ENCODE measurements at regions not wholly inside any gene's neighbourhood (a gene's known extent, or its start where the extent isn't known, plus 50 kb on each side); places are given as distances from the start of the nearest gene placed in this dataset.
"Not testable (repeated sequence)": the region's sequence is repeated elsewhere in the genome, so short reads cannot be mapped to it uniquely, and the experiment has no call there.

- no peak for DNase-seq (ENCODE audit: extremely low read depth, low read depth)
These were observed 51.3 kb upstream of the EGFL6 start for GRCh38 chrX:13518126-13518525.

GRCh38 chrX:13515211-13515930, 54.0 kb upstream of the EGFL6 start:
- no peak for DNase-seq (ENCODE audit: extremely low read depth, low read depth)

GRCh38 chrX:13511944-13512330, 57.5 kb upstream of the EGFL6 start:
- no peak for DNase-seq (ENCODE audit: extremely low read depth, low read depth)

DNA sequence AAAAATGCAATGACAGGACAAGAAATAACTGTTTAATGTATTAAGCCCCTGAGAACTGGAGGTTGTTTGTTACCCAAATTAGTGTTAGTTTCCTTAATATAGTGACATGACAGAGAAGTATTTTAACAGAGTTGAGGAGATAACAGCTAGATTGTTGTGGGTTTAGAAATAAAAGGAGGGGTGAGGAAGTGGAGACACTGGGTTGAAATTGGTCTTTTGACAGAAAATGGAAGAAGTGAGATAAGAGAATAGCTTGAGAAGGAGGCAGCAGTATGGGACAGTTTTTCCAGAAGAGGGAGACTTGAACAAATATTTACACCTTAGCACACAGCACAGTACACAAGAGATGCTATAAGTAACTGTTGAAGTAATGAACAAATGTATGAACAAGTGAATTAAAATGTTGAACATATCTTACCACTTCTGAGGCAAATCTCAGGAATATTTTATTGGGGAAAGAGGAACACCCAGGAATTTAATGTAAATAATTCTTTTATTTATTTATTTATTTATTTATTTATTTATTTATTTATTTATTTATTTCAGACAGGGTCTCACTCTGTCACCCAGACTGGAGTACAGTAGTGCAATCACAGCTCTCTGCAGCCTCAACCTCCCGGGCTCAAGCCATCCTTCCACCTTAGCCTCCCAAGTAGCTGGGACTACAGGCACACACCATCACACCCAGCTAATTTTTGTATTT, 58.0 kb upstream of the EGFL6 start:
- no peak for DNase-seq (ENCODE audit: extremely low read depth, low read depth)

DNA sequence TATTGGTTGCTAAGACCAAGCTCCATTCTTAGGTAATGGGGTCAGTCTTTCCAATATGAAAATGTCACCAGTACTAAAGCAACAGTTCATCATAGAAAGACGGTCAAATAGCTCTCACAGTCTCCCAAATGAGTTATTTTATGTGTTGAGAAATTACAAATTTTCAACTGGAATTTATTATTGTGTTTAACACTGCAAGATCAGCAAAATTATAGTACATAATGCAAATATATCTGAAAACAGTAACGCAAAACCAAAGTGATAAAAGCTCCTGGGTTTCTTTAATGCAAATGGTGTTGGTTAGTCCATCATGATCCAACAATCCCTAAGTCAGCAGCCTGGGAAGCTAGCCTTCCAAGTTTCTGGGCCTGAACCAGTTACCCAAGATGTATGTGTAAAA, 61.5 kb upstream of the EGFL6 start:
- no peak for DNase-seq (ENCODE audit: extremely low read depth, low read depth)

DNA sequence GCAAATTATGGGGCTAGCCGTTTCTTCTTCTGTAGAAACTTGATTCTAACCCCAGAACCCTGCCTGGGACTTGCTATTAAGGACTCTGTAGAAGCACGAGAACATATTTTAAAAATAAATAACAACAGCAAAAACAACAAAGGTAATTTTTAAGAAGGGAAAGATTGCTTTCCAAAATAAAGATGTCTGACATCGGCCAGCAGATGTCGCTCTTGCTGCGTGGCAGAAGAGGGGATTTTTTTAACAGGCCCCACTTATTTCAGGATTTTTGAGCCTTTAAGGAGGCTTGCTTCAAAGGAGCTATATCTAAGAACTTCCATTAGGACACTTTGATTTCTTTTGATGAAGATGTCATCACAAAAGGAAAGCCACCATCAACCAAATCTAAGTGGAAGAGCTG, 62.8 kb upstream of the EGFL6 start:
- peak; percentile 33 for DNase-seq (ENCODE audit: extremely low read depth, low read depth)

DNA sequence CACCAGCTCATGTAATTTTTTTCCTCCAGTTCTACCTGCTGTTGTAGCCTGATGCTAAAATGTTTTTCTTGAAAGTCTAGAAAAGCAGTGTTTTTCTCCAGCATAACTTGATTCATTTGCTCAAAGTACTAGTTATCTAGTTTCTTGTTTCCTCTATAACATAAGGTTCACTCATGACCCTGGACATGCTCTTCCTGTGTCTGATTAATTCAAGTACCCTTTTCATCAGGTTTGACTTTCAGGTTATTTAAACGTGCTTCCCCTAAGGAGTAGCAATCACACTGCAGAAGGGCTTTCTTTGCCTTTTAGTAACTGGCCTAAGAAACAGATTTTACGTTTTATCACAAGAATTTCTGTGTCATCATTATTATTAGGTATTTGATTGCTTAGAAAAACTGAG, 66.8 kb upstream of the EGFL6 start:
- no peak for DNase-seq (ENCODE audit: extremely low read depth, low read depth)

DNA sequence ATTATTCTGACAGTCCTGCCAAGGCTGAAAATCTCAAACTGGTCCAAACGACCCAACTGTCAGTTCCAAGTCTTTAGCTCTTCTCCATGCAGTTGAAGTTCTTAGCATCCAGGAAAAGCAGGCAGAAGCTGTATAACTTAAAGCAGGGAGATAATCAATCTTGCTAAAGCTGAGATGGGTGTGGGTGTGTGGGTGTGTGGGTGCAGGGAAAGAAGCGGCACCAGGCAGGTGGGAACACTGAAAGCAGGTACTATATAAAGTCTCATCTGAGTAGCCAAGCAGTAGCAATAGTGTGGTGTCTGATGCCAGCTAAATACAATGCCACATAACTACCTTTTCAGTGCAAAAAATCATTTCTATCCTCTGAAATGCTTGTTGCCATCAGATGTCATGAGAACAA, 69.7 kb upstream of the EGFL6 start:
- no peak for DNase-seq (ENCODE audit: extremely low read depth, low read depth)

- no peak for DNase-seq (ENCODE audit: extremely low read depth, low read depth)
These were observed 71.2 kb upstream of the EGFL6 start for GRCh38 chrX:13498238-13498637.

- no peak for DNase-seq (ENCODE audit: extremely low read depth, low read depth)
These were observed 74.2 kb upstream of the EGFL6 start for GRCh38 chrX:13495232-13495631.

- no peak for DNase-seq (ENCODE audit: extremely low read depth, low read depth)
These were observed 74.8 kb upstream of the EGFL6 start for GRCh38 chrX:13494562-13494961.

- DNase-seq (ENCODE audit: extremely low read depth, low read depth) = no peak
These were observed 75.7 kb upstream of the EGFL6 start for GRCh38 chrX:13493659-13494058.

DNA sequence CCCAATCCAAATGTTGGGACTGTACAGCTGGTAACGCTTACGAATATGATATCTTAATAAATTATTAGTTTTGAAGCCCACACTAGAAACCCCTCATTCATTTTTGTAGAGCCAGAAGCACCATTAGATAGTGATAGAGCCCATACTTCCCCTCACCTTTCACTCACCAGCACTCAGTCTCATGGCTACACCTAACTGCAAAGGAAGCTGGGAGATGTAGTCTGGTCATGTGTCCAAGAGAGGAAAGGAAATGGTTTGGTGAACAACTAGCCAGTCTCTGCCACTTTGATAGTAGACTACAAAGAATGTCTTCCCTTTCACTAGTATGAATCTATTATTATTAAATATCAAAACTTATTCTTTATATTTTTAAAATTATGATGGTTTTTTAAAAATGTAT, 77.1 kb upstream of the EGFL6 start:
- DNase-seq (ENCODE audit: extremely low read depth, low read depth) = no peak

DNA sequence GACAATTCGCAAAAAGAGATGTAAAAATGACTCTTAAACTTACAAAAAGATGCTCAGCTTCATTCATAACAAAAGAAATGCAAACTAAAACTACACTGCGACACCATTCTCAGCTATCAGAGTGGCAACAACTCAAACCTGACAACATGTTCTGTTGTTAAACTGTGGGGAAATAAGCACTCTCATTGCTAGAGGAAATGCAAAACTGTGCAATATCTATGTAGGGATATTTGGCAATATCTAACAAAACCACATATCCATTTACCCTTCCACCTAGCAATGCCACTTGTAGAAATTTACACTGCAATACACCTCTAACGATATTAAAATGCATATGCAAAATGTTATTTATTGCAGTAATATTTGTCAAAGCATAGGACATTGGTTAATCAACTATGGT, 78.3 kb upstream of the EGFL6 start:
- no peak for DNase-seq (ENCODE audit: extremely low read depth, low read depth)

DNA sequence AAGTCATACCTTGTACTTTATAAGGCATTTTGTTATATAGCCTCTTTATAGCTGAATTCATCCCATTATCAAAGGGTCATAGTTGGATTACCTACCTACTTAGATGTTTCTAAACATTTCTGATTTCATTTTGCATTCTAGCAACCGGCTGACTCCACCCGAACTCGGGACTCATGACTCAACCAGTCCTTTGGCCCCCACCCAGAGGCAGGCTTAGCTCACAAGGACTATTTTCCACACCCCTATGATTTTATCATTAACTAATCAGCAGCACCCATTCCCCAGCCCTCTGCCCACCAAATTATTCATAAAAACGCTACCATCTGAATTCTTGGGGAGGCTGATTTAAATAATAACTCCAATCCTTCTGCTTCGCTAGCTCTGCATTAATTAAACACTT, 79.9 kb upstream of the EGFL6 start:
- DNase-seq (ENCODE audit: extremely low read depth, low read depth) = no peak

- peak; percentile 44 for DNase-seq (ENCODE audit: extremely low read depth, low read depth)
These were observed 81.5 kb upstream of the EGFL6 start for GRCh38 chrX:13487731-13488505.

GRCh38 chrX:13485167-13485566, 84.2 kb upstream of the EGFL6 start:
- DNase-seq (ENCODE audit: extremely low read depth, low read depth) = no peak

DNA sequence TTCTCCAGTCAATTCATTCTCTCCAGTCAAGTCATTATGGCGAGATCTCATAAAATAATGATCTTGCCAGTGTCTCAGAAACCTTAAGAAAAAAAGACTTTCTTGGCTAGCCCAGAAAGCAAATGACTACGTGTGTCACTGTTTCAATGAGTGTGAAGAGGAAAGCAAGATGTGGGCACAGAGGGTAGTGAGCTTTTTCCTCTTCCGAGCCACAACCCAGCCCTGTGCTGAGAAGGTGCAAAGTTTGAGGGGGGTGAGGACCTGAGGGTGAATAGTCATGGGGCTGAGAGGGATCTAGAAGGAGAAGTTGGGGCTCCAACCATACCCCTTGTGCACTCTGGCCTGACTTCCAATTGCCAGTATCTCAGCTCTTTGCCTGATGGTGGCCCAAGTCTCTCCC, 85.6 kb upstream of the EGFL6 start:
- no peak for DNase-seq (ENCODE audit: extremely low read depth, low read depth)

GRCh38 chrX:13482746-13483541, 86.5 kb upstream of the EGFL6 start:
- no peak for DNase-seq (ENCODE audit: extremely low read depth, low read depth)

DNA sequence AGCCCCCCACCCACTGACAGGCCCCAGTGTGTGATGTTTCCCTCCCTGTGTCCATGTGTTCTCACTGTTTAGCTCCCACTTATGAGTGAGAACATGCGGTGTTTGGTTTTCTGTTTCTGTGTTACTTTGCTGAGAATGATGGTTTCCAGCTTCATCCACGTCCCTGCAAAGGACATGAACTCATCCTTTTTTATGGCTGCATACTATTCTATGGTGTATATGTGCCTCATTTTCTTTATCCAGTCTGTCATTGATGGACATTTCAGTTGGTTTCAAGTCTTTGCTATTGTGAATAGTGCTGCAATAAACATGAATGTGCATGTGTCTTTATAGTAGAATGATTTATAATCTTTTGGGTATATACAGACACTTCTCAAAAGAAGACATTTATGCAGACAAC, 88.6 kb upstream of the EGFL6 start:
- DNase-seq (ENCODE audit: extremely low read depth, low read depth) = not testable (repeated sequence)

GRCh38 chrX:13479452-13479813, 90.0 kb upstream of the EGFL6 start:
- DNase-seq (ENCODE audit: extremely low read depth, low read depth) = no peak

All from NCI-H460 (cell line).